ENCODE measurements at regions not wholly inside any gene's neighbourhood (a gene's known extent, or its start where the extent isn't known, plus 50 kb on each side); places are given as distances from the start of the nearest gene placed in this dataset.

GRCh38 chr12:111169456-111169855 is 199.4 kb downstream of the PHETA1 start:
- TF ChIP-seq ZNF274 (IDR thresholded peaks at IDR 0.05; ENCODE audit: low read depth, low read length) (no peak), SUZ12 (IDR thresholded peaks at IDR 0.05; ENCODE audit: extremely low read depth, insufficient read depth, insufficient read length) (no peak)
- Histone ChIP-seq H3K36me3 (ENCODE audit: insufficient read depth, insufficient read length, low read length) (no peaks in the 10 kb centered on the region), H3K9ac (ENCODE audit: insufficient read length, low read depth) (no peak overlapping the region), H3K4me1 (ENCODE audit: insufficient read depth, insufficient read length) (peaks cover 3% of the 10 kb centered on the region), H3K4me3 (ENCODE audit: insufficient read length, low read depth) (no peak overlapping the region), H3K9me3 (ENCODE audit: insufficient read depth, low read length) (no peaks in the 10 kb centered on the region; the same call in 1 of the 2 replicates), H3K27me3 (ENCODE audit: insufficient read depth, insufficient read length) (no peaks in the 10 kb centered on the region)
- no peak for DNase-seq (ENCODE audit: low read depth, low spot score)

- peaks cover 3% of the 10 kb centered on the region for H3K4me1 ChIP-seq (ENCODE audit: insufficient read depth, insufficient read length)
- no peak overlapping the region for H3K4me3 ChIP-seq (ENCODE audit: insufficient read length, low read depth)
- no peak for DNase-seq (ENCODE audit: low read depth, low spot score)
- no peak for TF ChIP-seq YY1 (IDR thresholded peaks at IDR 0.05; ENCODE audit: insufficient read depth, insufficient read length)
- TF ChIP-seq ZNF274 (IDR thresholded peaks at IDR 0.05; ENCODE audit: low read depth, low read length) = no peak
- TF ChIP-seq SUZ12 (IDR thresholded peaks at IDR 0.05; ENCODE audit: extremely low read depth, insufficient read depth, insufficient read length) = no peak
- H3K9me3 ChIP-seq (ENCODE audit: insufficient read depth, low read length) = no peaks in the 10 kb centered on the region; the same call in 1 of the 2 replicates
- H3K27me3 ChIP-seq (ENCODE audit: insufficient read depth, insufficient read length) = no peaks in the 10 kb centered on the region
- H3K9ac ChIP-seq (ENCODE audit: insufficient read length, low read depth) = no peak overlapping the region
- no peaks in the 10 kb centered on the region for H3K36me3 ChIP-seq (ENCODE audit: insufficient read depth, insufficient read length, low read length)
Measured at GRCh38 chr12:111169032-111169431, 199.9 kb downstream of the PHETA1 start.

- no peak for TF ChIP-seq YY1 (IDR thresholded peaks at IDR 0.05; ENCODE audit: insufficient read depth, insufficient read length)
- no peaks in the 10 kb centered on the region; the same call in 1 of the 2 replicates for H3K9me3 ChIP-seq (ENCODE audit: insufficient read depth, low read length)
- no peak overlapping the region for H3K4me3 ChIP-seq (ENCODE audit: insufficient read length, low read depth)
- H3K36me3 ChIP-seq (ENCODE audit: insufficient read depth, insufficient read length, low read length) = no peaks in the 10 kb centered on the region
- H3K4me1 ChIP-seq (ENCODE audit: insufficient read depth, insufficient read length) = peaks cover 3% of the 10 kb centered on the region
- no peak for DNase-seq (ENCODE audit: low read depth, low spot score)
- no peaks in the 10 kb centered on the region for H3K27me3 ChIP-seq (ENCODE audit: insufficient read depth, insufficient read length)
- H3K9ac ChIP-seq (ENCODE audit: insufficient read length, low read depth) = no peak overlapping the region
Measured at GRCh38 chr12:111168009-111168900, 200.6 kb downstream of the PHETA1 start.

DNA sequence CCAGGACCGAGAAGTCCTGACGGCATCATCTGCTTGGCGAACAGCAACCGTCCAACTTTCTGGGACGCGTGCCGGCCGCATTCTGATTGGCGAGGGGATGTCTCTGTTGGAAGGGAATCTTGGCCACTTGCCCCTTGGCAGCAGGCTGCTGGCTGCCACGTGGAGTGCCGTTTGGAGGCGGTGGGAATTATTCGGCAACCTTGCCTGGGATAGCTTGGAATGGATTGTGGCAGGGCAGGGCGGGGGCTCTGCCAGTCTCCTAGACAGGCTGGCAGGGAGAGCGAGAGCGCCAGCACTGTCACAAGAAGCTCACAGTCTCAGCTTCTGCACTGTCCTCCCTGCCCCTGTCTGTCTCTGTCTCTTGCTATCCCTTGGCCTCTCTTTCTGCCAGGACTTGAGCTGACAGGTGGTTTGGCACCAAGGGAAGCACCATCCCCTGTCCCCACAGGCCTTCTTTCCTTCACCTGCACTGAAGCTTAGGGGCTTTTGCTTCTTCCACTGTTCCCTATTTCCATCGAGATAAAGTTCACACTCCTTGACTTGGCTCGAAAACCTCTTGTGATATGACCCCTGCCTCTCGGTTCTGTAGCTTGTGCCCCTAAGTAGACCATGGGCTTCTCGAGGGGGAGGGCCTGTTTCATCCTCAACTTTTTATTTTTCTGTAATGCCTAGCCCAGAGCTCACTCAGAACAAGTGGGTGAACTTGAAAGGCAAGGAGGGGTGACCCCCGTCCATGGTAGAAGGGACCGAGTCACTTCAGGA is 201.9 kb downstream of the PHETA1 start:
- no peak for DNase-seq (ENCODE audit: low read depth, low spot score)
- H3K9ac ChIP-seq (ENCODE audit: insufficient read length, low read depth) = no peak overlapping the region
- no peaks in the 10 kb centered on the region for H3K27me3 ChIP-seq (ENCODE audit: insufficient read depth, insufficient read length)
- no peaks in the 10 kb centered on the region for H3K36me3 ChIP-seq (ENCODE audit: insufficient read depth, insufficient read length, low read length)
- H3K4me1 ChIP-seq (ENCODE audit: insufficient read depth, insufficient read length) = peaks cover 3% of the 10 kb centered on the region
- TF ChIP-seq SUZ12 (IDR thresholded peaks at IDR 0.05; ENCODE audit: extremely low read depth, insufficient read depth, insufficient read length) = no peak
- no peak for TF ChIP-seq ZNF274 (IDR thresholded peaks at IDR 0.05; ENCODE audit: low read depth, low read length)
- TF ChIP-seq YY1 (IDR thresholded peaks at IDR 0.05; ENCODE audit: insufficient read depth, insufficient read length) = no peak
- no peaks in the 10 kb centered on the region; the same call in 1 of the 2 replicates for H3K9me3 ChIP-seq (ENCODE audit: insufficient read depth, low read length)
- no peak overlapping the region for H3K4me3 ChIP-seq (ENCODE audit: insufficient read length, low read depth)

GRCh38 chr12:111164833-111165525 is 203.9 kb downstream of the PHETA1 start:
- Histone ChIP-seq H3K27me3 (ENCODE audit: insufficient read depth, insufficient read length) (no peaks in the 10 kb centered on the region), H3K4me1 (ENCODE audit: insufficient read depth, insufficient read length) (peaks cover 13% of the 10 kb centered on the region), H3K36me3 (ENCODE audit: insufficient read depth, insufficient read length, low read length) (no peaks in the 10 kb centered on the region), H3K9ac (ENCODE audit: insufficient read length, low read depth) (no peak overlapping the region), H3K9me3 (ENCODE audit: insufficient read depth, low read length) (no peaks in the 10 kb centered on the region; the same call in 1 of the 2 replicates), H3K4me3 (ENCODE audit: insufficient read length, low read depth) (no peak overlapping the region)
- no peak for TF ChIP-seq ZNF274 (IDR thresholded peaks at IDR 0.05; ENCODE audit: low read depth, low read length)
- DNase-seq (ENCODE audit: low read depth, low spot score) = no peak

- Histone ChIP-seq H3K4me1 (ENCODE audit: insufficient read depth, insufficient read length) (peaks cover 14% of the 10 kb centered on the region), H3K4me3 (ENCODE audit: insufficient read length, low read depth) (no peak overlapping the region), H3K9ac (ENCODE audit: insufficient read length, low read depth) (no peak overlapping the region), H3K9me3 (ENCODE audit: insufficient read depth, low read length) (no peaks in the 10 kb centered on the region; the same call in 1 of the 2 replicates), H3K27me3 (ENCODE audit: insufficient read depth, insufficient read length) (no peaks in the 10 kb centered on the region), H3K36me3 (ENCODE audit: insufficient read depth, insufficient read length, low read length) (no peaks in the 10 kb centered on the region)
- DNase-seq (ENCODE audit: low read depth, low spot score) = no peak
- TF ChIP-seq SUZ12 (IDR thresholded peaks at IDR 0.05; ENCODE audit: extremely low read depth, insufficient read depth, insufficient read length) (no peak), ZNF274 (IDR thresholded peaks at IDR 0.05; ENCODE audit: low read depth, low read length) (no peak), YY1 (IDR thresholded peaks at IDR 0.05; ENCODE audit: insufficient read depth, insufficient read length) (no peak)
Measured at GRCh38 chr12:111163422-111163821, 205.5 kb downstream of the PHETA1 start.

DNA sequence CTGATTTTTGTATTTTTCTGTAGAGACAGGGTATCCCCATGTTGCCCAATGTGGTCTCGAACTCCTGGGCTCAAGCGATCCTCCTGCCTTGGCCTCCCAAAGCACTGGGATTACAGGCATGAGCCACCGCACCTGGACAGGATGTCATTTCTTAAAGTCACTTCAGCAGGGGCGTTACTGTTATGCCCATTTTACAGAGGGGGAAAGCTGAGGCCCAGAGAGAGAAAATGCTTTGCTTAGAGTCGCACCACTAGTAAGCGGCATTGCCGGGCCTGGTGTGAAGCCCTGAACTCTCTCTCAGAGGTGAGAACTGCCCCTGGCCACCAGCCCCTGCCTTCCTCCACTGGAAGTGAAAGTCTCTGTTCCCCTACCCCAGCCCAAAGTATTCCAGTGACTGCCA is 207.0 kb downstream of the PHETA1 start:
- TF ChIP-seq ZNF274 (IDR thresholded peaks at IDR 0.05; ENCODE audit: low read depth, low read length) (no peak), YY1 (IDR thresholded peaks at IDR 0.05; ENCODE audit: insufficient read depth, insufficient read length) (no peak), SUZ12 (IDR thresholded peaks at IDR 0.05; ENCODE audit: extremely low read depth, insufficient read depth, insufficient read length) (no peak)
- DNase-seq (ENCODE audit: low read depth, low spot score) = no peak
- H3K36me3 ChIP-seq (ENCODE audit: insufficient read depth, insufficient read length, low read length) = no peaks in the 10 kb centered on the region
- no peak overlapping the region for H3K9ac ChIP-seq (ENCODE audit: insufficient read length, low read depth)
- H3K4me1 ChIP-seq (ENCODE audit: insufficient read depth, insufficient read length) = peaks cover 14% of the 10 kb centered on the region
- H3K27me3 ChIP-seq (ENCODE audit: insufficient read depth, insufficient read length) = no peaks in the 10 kb centered on the region
- H3K4me3 ChIP-seq (ENCODE audit: insufficient read length, low read depth) = no peak overlapping the region
- no peaks in the 10 kb centered on the region; the same call in 1 of the 2 replicates for H3K9me3 ChIP-seq (ENCODE audit: insufficient read depth, low read length)
